GM19238 (cell line): ENCODE measurements at regions not wholly inside any gene's neighbourhood (a gene's known extent, or its start where the extent isn't known, plus 50 kb on each side); places are given as distances from the start of the nearest gene placed in this dataset.
A peak's percentile ranks its signal among the peaks of the same experiment; 100 is the strongest.

Experiments
- DNase-seq: peaks from one replicate; pipeline ENCODE4 v3.0.0; 2011; ENCODE audit warnings: low spot score; ENCODE audit not compliant: insufficient read length

- DNase-seq, result no peak
These were observed 340.6 kb downstream of the KCNRG start for GRCh38 chr13:50355797-50356196.

GRCh38 chr13:50357136-50357535 is 341.9 kb downstream of the KCNRG start:
- DNase-seq, result no peak

GRCh38 chr13:50357586-50358118 is 342.4 kb downstream of the KCNRG start:
- no peak for DNase-seq

GRCh38 chr13:50358231-50359040 is 343.2 kb downstream of the KCNRG start:
- no peak for DNase-seq

GRCh38 chr13:50359041-50359367 is 343.8 kb downstream of the KCNRG start:
- no peak for DNase-seq

- no peak for DNase-seq
These were observed 344.5 kb downstream of the KCNRG start for GRCh38 chr13:50359779-50360178.

GRCh38 chr13:50360637-50361036 is 345.4 kb downstream of the KCNRG start:
- no peak for DNase-seq

- DNase-seq, result no peak
These were observed 346.0 kb downstream of the KCNRG start for GRCh38 chr13:50361282-50361681.

- peak; percentile 13 for DNase-seq
These were observed 350.5 kb downstream of the KCNRG start for GRCh38 chr13:50365408-50366391.

GRCh38 chr13:50366488-50367174 is 351.4 kb downstream of the KCNRG start:
- no peak for DNase-seq

GRCh38 chr13:50369646-50370045 is 354.4 kb downstream of the KCNRG start:
- no peak for DNase-seq

GRCh38 chr13:50370303-50370950 is 355.2 kb downstream of the KCNRG start:
- DNase-seq, result no peak

- DNase-seq, result no peak
These were observed 359.3 kb downstream of the KCNRG start for GRCh38 chr13:50374517-50374916.

- no peak for DNase-seq
These were observed 360.5 kb downstream of the KCNRG start for GRCh38 chr13:50375792-50376191.

- no peak for DNase-seq
These were observed 361.8 kb downstream of the KCNRG start for GRCh38 chr13:50376895-50377575.

GRCh38 chr13:50377726-50378270 is 362.6 kb downstream of the KCNRG start:
- no peak for DNase-seq

- no peak for DNase-seq
These were observed 363.3 kb downstream of the KCNRG start for GRCh38 chr13:50378509-50379044.

GRCh38 chr13:50379584-50379983 is 364.3 kb downstream of the KCNRG start:
- DNase-seq, result no peak

GRCh38 chr13:50380905-50381304 is 365.7 kb downstream of the KCNRG start:
- DNase-seq, result no peak

- DNase-seq, result no peak
These were observed 367.3 kb downstream of the KCNRG start for GRCh38 chr13:50382511-50382910.
